ENCODE measurements at regions not wholly inside any gene's neighbourhood (a gene's known extent, or its start where the extent isn't known, plus 50 kb on each side); places are given as distances from the start of the nearest gene placed in this dataset.

DNA sequence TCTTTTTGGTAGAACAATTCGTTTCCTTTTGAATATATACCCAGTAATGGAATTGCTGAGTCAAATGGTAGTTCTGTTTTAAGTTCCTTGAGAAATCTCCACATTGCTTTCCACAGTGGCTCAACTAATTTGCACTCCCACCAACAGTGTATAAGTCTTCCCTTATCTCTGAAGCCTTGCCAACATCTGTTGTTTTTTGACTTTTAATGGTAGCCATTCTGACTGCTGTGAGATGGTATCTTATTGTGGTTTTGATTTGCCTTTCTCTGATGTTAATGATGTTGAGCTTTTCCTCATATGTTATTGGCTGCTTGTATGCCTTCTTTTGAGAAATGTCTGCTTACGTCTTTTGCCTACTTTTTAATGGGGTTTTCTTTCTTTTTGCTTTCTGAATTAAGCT, 270.6 kb upstream of the MEIS2 start:
- DNase-seq (ENCODE audit: low read depth): no peak
- in situ Hi-C loops (cut with HindIII; ENCODE audit: low sequenced_read_pairs): no loop called here
- no peak overlapping the region for H3K4me3 ChIP-seq (ENCODE audit: low read depth, low read length)
- TF ChIP-seq, protein P1, sequence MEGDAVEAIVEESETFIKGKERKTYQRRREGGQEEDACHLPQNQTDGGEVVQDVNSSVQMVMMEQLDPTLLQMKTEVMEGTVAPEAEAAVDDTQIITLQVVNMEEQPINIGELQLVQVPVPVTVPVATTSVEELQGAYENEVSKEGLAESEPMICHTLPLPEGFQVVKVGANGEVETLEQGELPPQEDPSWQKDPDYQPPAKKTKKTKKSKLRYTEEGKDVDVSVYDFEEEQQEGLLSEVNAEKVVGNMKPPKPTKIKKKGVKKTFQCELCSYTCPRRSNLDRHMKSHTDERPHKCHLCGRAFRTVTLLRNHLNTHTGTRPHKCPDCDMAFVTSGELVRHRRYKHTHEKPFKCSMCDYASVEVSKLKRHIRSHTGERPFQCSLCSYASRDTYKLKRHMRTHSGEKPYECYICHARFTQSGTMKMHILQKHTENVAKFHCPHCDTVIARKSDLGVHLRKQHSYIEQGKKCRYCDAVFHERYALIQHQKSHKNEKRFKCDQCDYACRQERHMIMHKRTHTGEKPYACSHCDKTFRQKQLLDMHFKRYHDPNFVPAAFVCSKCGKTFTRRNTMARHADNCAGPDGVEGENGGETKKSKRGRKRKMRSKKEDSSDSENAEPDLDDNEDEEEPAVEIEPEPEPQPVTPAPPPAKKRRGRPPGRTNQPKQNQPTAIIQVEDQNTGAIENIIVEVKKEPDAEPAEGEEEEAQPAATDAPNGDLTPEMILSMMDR (IDR thresholded peaks at IDR 0.05; ENCODE audit: low read depth, low read length, missing control alignments): no peak

DNA sequence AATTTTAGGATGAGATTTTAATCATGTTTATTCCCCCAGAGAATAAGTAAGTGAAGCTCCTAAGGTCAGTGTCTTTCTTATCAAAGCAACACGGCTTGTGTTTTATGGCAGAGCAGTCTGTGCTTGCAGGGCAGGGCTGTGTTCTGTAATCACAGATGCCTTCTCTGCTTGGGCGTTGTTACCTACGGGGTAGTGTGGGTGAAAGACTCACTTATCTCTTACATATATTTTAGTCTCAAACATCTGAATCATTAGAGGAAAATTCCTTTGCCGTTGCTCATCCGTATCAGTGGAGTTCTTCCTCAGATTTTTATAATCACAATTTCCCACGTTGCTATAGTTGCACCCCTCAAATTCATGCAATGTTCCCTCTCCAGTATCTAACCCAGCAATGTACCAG, 271.7 kb upstream of the MEIS2 start:
- no peak overlapping the region for H3K4me3 ChIP-seq (ENCODE audit: low read depth, low read length)
- TF ChIP-seq, protein P1 (IDR thresholded peaks at IDR 0.05; ENCODE audit: low read depth, low read length, missing control alignments): no peak
- no peak for DNase-seq (ENCODE audit: low read depth)
- in situ Hi-C loops (cut with HindIII; ENCODE audit: low sequenced_read_pairs): no loop called here

- TF ChIP-seq, protein P1 (IDR thresholded peaks at IDR 0.05; ENCODE audit: low read depth, low read length, missing control alignments): no peak
- no peak overlapping the region for H3K4me3 ChIP-seq (ENCODE audit: low read depth, low read length)
- DNase-seq (ENCODE audit: low read depth): no peak
- in situ Hi-C loops (cut with HindIII; ENCODE audit: low sequenced_read_pairs): no loop called here
Measured at GRCh38 chr15:37375519-37375918, 275.2 kb upstream of the MEIS2 start.

GRCh38 chr15:37377428-37377827, 277.1 kb upstream of the MEIS2 start:
- TF ChIP-seq, protein P1 (IDR thresholded peaks at IDR 0.05; ENCODE audit: low read depth, low read length, missing control alignments): no peak
- H3K4me3 ChIP-seq (ENCODE audit: low read depth, low read length): no peak overlapping the region
- no peak for DNase-seq (ENCODE audit: low read depth)
- in situ Hi-C loops (cut with HindIII; ENCODE audit: low sequenced_read_pairs): no loop called here

DNA sequence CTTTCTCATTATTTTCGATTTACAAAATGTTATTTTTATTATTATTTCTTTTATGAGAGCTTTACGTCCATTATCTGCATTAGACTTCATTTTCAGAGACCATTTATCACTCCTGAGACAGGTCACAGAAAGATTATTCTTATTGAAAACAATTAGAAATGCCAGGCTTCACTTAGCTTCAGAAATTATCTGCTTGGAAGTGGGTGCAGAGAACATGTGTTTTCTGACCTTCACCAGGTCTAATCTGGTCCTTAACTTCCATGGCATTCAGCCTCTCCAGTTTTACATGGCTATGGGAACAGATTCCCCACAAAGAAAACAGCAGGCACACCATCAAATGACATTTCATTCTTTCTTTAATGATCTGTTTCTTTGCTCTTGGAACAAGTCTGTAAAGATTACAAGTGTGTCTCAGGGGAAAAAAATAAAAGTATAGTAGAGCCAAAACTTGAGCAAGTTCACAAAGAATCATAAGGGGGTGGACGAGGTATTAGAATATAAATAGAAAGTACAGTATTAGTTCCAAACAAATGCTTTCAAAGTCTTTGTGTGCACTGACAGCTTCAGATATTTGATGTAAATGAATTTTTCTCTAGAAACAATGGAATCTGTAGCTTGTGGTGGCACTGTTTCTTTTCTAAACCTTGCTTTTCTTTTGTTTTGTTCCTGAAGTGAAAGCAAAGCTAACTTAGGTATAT, 294.2 kb upstream of the MEIS2 start:
- no peak overlapping the region for H3K4me3 ChIP-seq (ENCODE audit: low read depth, low read length)
- TF ChIP-seq, protein P1 (IDR thresholded peaks at IDR 0.05; ENCODE audit: low read depth, low read length, missing control alignments): no peak
- DNase-seq (ENCODE audit: low read depth): no peak
- in situ Hi-C loops (cut with HindIII; ENCODE audit: low sequenced_read_pairs): no loop called here

- in situ Hi-C loops (cut with HindIII; ENCODE audit: low sequenced_read_pairs): no loop called here
- no peak for DNase-seq (ENCODE audit: low read depth)
- TF ChIP-seq, protein P1 (IDR thresholded peaks at IDR 0.05; ENCODE audit: low read depth, low read length, missing control alignments): no peak
- no peak overlapping the region for H3K4me3 ChIP-seq (ENCODE audit: low read depth, low read length)
Measured at GRCh38 chr15:37395100-37395468, 294.7 kb upstream of the MEIS2 start.
